Smooth muscle cell (in vitro differentiated cells): ENCODE measurements at regions not wholly inside any gene's neighbourhood (a gene's known extent, or its start where the extent isn't known, plus 50 kb on each side); places are given as distances from the start of the nearest gene placed in this dataset.

Source experiments
- DNase-seq: peaks from one replicate; lab custom pipeline; 2025; ENCODE audit not compliant: unreplicated experiment; lab: John Stamatoyannopoulos, UW
- H2AFZ ChIP-seq: fragments of 200-600 bp; sonication (generic); 2 replicates; pipeline ENCODE4 v1.6.0; 2016; ENCODE audit warnings: antibody characterized with exemption, low read depth, mild to moderate bottlenecking
- H3F3A ChIP-seq: fragments of 200-600 bp; sonication (generic); 2 replicates; pipeline ENCODE4 v1.6.0; 2017; ENCODE audit warnings: antibody characterized with exemption, low read depth
- H3K27ac ChIP-seq: fragments of 200-600 bp; sonication (generic); 2 replicates; pipeline ENCODE4 v1.5.1; 2016; ENCODE audit warnings: low read depth, mild to moderate bottlenecking
- H3K27me3 ChIP-seq: fragments of 200-600 bp; sonication (generic); 2 replicates; pipeline ENCODE4 v1.6.1; 2016; ENCODE audit warnings: low read depth, mild to moderate bottlenecking
- H3K36me3 ChIP-seq: fragments of 200-600 bp; sonication (generic); 2 replicates; pipeline ENCODE4 v1.5.1; 2016; ENCODE audit warnings: low read depth
- H3K4me1 ChIP-seq: fragments of 200-600 bp; sonication (generic); 2 replicates; pipeline ENCODE4 v1.5.1; 2016; ENCODE audit warnings: low read depth
- H3K4me2 ChIP-seq: fragments of 200-600 bp; sonication (generic); 2 replicates; pipeline ENCODE4 v1.6.0; 2016; ENCODE audit warnings: mild to moderate bottlenecking
- H3K4me3 ChIP-seq: fragments of 200-600 bp; sonication (generic); 2 replicates; pipeline ENCODE4 v1.5.1; 2016; ENCODE audit warnings: mild to moderate bottlenecking
- H3K79me2 ChIP-seq: fragments of 200-600 bp; sonication (generic); 2 replicates; pipeline ENCODE4 v1.6.0; 2016; ENCODE audit warnings: low read depth, mild to moderate bottlenecking
- H3K9ac ChIP-seq: fragments of 200-600 bp; sonication (generic); 2 replicates; pipeline ENCODE4 v1.6.0; 2016; ENCODE audit warnings: low read depth
- H3K9me3 ChIP-seq: fragments of 200-600 bp; sonication (generic); replicated peaks from 2 replicates; pipeline ENCODE4 v1.5.1; 2016; ENCODE audit warnings: low read depth
- H4K20me1 ChIP-seq: fragments of 200-600 bp; sonication (generic); 2 replicates; pipeline ENCODE4 v1.6.0; 2016; ENCODE audit warnings: low read depth
- CTCF ChIP-seq: fragments of 200-600 bp; sonication (generic); IDR thresholded peaks from 2 replicates; pipeline ENCODE4 v1.5.1; 2017; ENCODE audit warnings: borderline replicate concordance, mild to moderate bottlenecking, antibody characterized with exemption; ENCODE audit not compliant: insufficient read depth, poor library complexity, severe bottlenecking
- WGBS: methylation state at CpG from one replicate; pipeline ENCODE4 v1.1.7; 2016; ENCODE audit warnings: low lambda C conversion rate; 5-methylcytosine and 5-hydroxymethylcytosine counted together

DNA sequence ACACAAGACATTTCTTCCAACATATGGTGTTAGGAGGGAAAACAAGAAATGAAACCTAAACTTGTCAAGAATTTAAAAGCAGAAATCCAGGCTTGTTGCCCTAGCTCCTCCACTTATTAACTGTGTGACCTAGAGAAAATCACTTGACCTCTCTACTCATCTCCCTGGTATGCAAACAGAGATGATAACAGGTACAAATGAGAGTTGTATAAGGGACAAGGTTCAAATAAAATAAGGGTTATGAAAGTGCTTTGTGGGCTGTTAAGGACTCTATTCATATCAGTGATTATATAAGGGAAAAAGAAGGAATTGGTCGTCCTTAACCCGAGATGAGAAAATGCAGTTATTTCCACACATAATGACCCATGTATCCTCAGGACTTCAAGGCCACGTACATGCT is 372.7 kb upstream of the TENM4 start:
- Histone ChIP-seq H3K4me3 (no peak overlapping the region), H3K27ac (no peak overlapping the region), H3K4me1 (no peaks in the 10 kb centered on the region), H3K36me3 (no peaks in the 10 kb centered on the region), H3K9me3 (no peaks in the 10 kb centered on the region), H2AFZ (no peak overlapping the region), H3K4me2 (no peak overlapping the region), H3F3A (no peaks in the 10 kb centered on the region), H3K79me2 (no peaks in the 10 kb centered on the region), H4K20me1 (no peaks in the 10 kb centered on the region), H3K27me3 (peaks cover 9% of the 10 kb centered on the region), H3K9ac (no peak overlapping the region)
- WGBS, result 59% methylated on average over 3 of the region's 3 CpGs
- no peak for DNase-seq
- TF ChIP-seq CTCF, result no peak

GRCh38 chr11:79809487-79809886 is 368.7 kb upstream of the TENM4 start:
- TF ChIP-seq CTCF, result no peak
- Histone ChIP-seq H3K27ac (no peak overlapping the region), H3K4me1 (no peaks in the 10 kb centered on the region), H3K27me3 (peaks cover 5% of the 10 kb centered on the region), H3K9me3 (no peaks in the 10 kb centered on the region), H3F3A (no peaks in the 10 kb centered on the region), H3K36me3 (no peaks in the 10 kb centered on the region), H4K20me1 (no peaks in the 10 kb centered on the region), H2AFZ (no peak overlapping the region), H3K4me3 (no peak overlapping the region), H3K4me2 (no peak overlapping the region), H3K9ac (no peak overlapping the region), H3K79me2 (no peaks in the 10 kb centered on the region)
- 61% methylated on average over 2 of the region's 2 CpGs for WGBS
- DNase-seq, result no peak

- H3K27me3 ChIP-seq, result no peaks in the 10 kb centered on the region
- H3F3A ChIP-seq, result no peaks in the 10 kb centered on the region
- H3K9me3 ChIP-seq, result no peaks in the 10 kb centered on the region
- H3K4me2 ChIP-seq, result no peak overlapping the region
- H3K9ac ChIP-seq, result no peak overlapping the region
- no peaks in the 10 kb centered on the region for H3K79me2 ChIP-seq
- H4K20me1 ChIP-seq, result no peaks in the 10 kb centered on the region
- no peak overlapping the region for H3K4me3 ChIP-seq
- WGBS, result 74% methylated on average over 2 of the region's 2 CpGs
- TF ChIP-seq CTCF, result no peak
- H2AFZ ChIP-seq, result no peak overlapping the region
- no peaks in the 10 kb centered on the region for H3K36me3 ChIP-seq
- H3K4me1 ChIP-seq, result no peaks in the 10 kb centered on the region
- H3K27ac ChIP-seq, result no peak overlapping the region
- DNase-seq, result no peak
Observed at GRCh38 chr11:79807506-79807905, 366.7 kb upstream of the TENM4 start.

DNA sequence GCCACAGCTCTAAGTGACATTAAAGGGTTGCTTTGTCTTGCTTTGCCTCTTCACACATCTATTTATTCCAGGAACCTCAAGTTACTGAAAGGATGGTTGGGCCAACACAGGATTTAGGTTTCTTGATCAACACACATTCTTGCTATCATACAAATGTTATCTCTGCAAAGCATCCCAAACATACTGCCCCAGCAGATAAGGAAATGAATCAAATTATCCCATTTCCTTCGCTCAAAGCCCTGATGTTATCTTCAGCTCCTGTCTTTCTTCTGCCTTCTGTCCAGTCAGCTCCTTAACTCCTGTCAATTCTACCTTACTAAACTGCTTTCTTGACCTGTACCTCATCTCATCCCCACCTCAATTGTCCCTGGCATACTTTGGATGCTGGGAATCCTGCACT is 355.9 kb upstream of the TENM4 start:
- Histone ChIP-seq H3K4me1 (no peaks in the 10 kb centered on the region), H3K4me2 (no peak overlapping the region), H4K20me1 (no peaks in the 10 kb centered on the region), H2AFZ (no peak overlapping the region), H3K9ac (no peak overlapping the region), H3K79me2 (no peaks in the 10 kb centered on the region), H3K27me3 (peaks cover 18% of the 10 kb centered on the region), H3F3A (no peaks in the 10 kb centered on the region), H3K9me3 (no peaks in the 10 kb centered on the region), H3K36me3 (no peaks in the 10 kb centered on the region), H3K4me3 (no peak overlapping the region), H3K27ac (no peak overlapping the region)
- 57% methylated on average over 1 of the region's 1 CpG for WGBS
- TF ChIP-seq CTCF, result no peak
- DNase-seq, result no peak
